Upper lobe of left lung (tissue), 4 donors: ENCODE measurements at regions not wholly inside any gene's neighbourhood (a gene's known extent, or its start where the extent isn't known, plus 50 kb on each side); places are given as distances from the start of the nearest gene placed in this dataset.

Experiments
- EP300 ChIP-seq, 4 donors: sonication (generic); formaldehyde crosslinking; IDR thresholded peaks; one replicate each; pipeline ENCODE4 v1.5.1; 2017; ENCODE audit warnings: antibody characterized with exemption in 4 of 4, control low read depth in 2 of 4
- POLR2A ChIP-seq, 4 donors: fragments of 450-650 bp; IDR thresholded peaks; one replicate each; pipeline ENCODE4 v1.5.1; 2016 to 2017; ENCODE audit warnings: antibody characterized with exemption in 4 of 4, mild to moderate bottlenecking in 2 of 4
- TF ChIP-seq, protein P1 (sequence below), 6 experiments: fragments of 450-650 bp in 4 of 6; fragments of 200-600 bp in 2 of 6; sonication (generic) in 2 of 6; IDR thresholded peaks; one replicate each; pipeline ENCODE4 v1.5.1; 2016 to 2019; ENCODE audit warnings: antibody characterized with exemption in 6 of 6

DNA sequence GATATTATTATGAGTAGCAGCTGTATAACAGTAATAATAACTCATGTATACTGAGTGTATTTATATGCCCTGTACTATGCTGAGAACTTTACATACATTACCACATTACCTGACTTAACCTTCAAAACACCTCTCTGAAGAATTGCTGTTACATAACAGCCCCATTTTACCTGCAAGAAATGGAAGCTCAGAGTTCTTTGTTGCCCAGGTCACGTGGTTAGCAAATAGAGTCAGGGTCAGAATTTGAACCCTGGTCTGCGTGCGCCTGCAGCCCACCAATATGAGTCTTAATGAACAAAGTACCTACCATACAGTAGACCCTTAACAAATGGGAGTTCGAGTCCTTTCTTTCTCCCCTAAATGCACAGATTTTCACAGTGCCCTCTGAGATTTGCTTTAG lies 101.9 kb downstream of the MCFD2 start:
- TF ChIP-seq, protein P1, sequence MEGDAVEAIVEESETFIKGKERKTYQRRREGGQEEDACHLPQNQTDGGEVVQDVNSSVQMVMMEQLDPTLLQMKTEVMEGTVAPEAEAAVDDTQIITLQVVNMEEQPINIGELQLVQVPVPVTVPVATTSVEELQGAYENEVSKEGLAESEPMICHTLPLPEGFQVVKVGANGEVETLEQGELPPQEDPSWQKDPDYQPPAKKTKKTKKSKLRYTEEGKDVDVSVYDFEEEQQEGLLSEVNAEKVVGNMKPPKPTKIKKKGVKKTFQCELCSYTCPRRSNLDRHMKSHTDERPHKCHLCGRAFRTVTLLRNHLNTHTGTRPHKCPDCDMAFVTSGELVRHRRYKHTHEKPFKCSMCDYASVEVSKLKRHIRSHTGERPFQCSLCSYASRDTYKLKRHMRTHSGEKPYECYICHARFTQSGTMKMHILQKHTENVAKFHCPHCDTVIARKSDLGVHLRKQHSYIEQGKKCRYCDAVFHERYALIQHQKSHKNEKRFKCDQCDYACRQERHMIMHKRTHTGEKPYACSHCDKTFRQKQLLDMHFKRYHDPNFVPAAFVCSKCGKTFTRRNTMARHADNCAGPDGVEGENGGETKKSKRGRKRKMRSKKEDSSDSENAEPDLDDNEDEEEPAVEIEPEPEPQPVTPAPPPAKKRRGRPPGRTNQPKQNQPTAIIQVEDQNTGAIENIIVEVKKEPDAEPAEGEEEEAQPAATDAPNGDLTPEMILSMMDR (IDR thresholded peaks at IDR 0.05), result no peak
- TF ChIP-seq POLR2A (IDR thresholded peaks at IDR 0.05) (no peak), EP300 (IDR thresholded peaks at IDR 0.05) (no peak)
